ENCODE measurements at regions not wholly inside any gene's neighbourhood (a gene's known extent, or its start where the extent isn't known, plus 50 kb on each side); places are given as distances from the start of the nearest gene placed in this dataset.

- no peak for TF ChIP-seq CTCF (IDR thresholded peaks at IDR 0.05 in 8 of 11, conservative IDR thresholded peaks at IDR 0.05 in 3 of 11)
- no peak for TF ChIP-seq POLR2A (IDR thresholded peaks at IDR 0.05)
Observed at GRCh38 chr16:51592001-51592501, 441.0 kb upstream of the SALL1 start.
